NCI-H2107 (cell line): ENCODE measurements at regions not wholly inside any gene's neighbourhood (a gene's known extent, or its start where the extent isn't known, plus 50 kb on each side); places are given as distances from the start of the nearest gene placed in this dataset.
"Not testable (repeated sequence)": the region's sequence is repeated elsewhere in the genome, so short reads cannot be mapped to it uniquely, and the experiment has no call there.

Experiments used
- DNase-seq: peaks from one replicate; lab custom pipeline; 2025; lab: John Stamatoyannopoulos, UW

GRCh38 chr3:14252321-14253021 is 73.9 kb downstream of the LSM3 start:
- no peak for DNase-seq

- no peak for DNase-seq
Measured at GRCh38 chr3:14253022-14253706, 74.5 kb downstream of the LSM3 start.

- DNase-seq, result no peak
Measured at GRCh38 chr3:14253707-14254382, 75.2 kb downstream of the LSM3 start.

- no peak for DNase-seq
Measured at GRCh38 chr3:14254812-14255702, 76.4 kb downstream of the LSM3 start.

GRCh38 chr3:14256046-14256445 is 77.4 kb downstream of the LSM3 start:
- no peak for DNase-seq

GRCh38 chr3:14256561-14257342 is 78.1 kb downstream of the LSM3 start:
- DNase-seq, result no peak

- no peak for DNase-seq
Measured at GRCh38 chr3:14258906-14259904, 80.6 kb downstream of the LSM3 start.

GRCh38 chr3:14260463-14260862 is 81.8 kb downstream of the LSM3 start:
- DNase-seq, result no peak

GRCh38 chr3:14261229-14261628 is 82.6 kb downstream of the LSM3 start:
- DNase-seq, result peak; percentile 26

GRCh38 chr3:14262212-14262611 is 83.6 kb downstream of the LSM3 start:
- no peak for DNase-seq

GRCh38 chr3:14262867-14263266 is 84.2 kb downstream of the LSM3 start:
- DNase-seq, result no peak

- no peak for DNase-seq
Measured at GRCh38 chr3:14263317-14264005, 84.8 kb downstream of the LSM3 start.

- no peak for DNase-seq
Measured at GRCh38 chr3:14265246-14265962, 86.8 kb downstream of the LSM3 start.

- DNase-seq, result no peak
Measured at GRCh38 chr3:14266361-14266760, 87.7 kb downstream of the LSM3 start.

- no peak for DNase-seq
Measured at GRCh38 chr3:14267976-14268375, 89.4 kb downstream of the LSM3 start.

- DNase-seq, result no peak
Measured at GRCh38 chr3:14268897-14269296, 90.3 kb downstream of the LSM3 start.

- DNase-seq, result not testable (repeated sequence)
Measured at GRCh38 chr3:14272041-14272958, 93.7 kb downstream of the LSM3 start.
